ENCODE measurements at regions not wholly inside any gene's neighbourhood (a gene's known extent, or its start where the extent isn't known, plus 50 kb on each side); places are given as distances from the start of the nearest gene placed in this dataset.

DNA sequence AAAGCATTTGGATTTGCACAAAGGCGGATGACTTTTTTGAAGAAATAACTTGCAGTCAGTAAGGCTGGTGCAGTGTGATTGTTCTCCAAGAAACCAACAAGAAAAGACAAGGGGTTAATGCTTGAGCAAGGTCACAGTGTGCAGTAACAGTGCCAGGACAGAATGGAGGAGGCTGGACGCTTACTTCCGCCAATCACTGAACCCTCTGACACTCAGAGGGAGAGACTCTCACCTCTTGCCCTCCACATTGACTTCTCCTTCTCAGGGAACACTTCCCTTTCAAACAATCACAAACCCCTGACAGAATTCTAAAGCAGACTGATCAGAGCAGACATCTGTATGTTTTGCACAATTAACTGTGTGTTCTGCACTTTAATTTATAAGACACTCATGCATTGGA, 228.4 kb downstream of the BLID start (continued):
- TF ChIP-seq, protein P1, sequence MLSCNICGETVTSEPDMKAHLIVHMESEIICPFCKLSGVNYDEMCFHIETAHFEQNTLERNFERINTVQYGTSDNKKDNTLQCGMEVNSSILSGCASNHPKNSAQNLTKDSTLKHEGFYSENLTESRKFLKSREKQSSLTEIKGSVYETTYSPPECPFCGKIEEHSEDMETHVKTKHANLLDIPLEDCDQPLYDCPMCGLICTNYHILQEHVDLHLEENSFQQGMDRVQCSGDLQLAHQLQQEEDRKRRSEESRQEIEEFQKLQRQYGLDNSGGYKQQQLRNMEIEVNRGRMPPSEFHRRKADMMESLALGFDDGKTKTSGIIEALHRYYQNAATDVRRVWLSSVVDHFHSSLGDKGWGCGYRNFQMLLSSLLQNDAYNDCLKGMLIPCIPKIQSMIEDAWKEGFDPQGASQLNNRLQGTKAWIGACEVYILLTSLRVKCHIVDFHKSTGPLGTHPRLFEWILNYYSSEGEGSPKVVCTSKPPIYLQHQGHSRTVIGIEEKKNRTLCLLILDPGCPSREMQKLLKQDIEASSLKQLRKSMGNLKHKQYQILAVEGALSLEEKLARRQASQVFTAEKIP (CRISPR knock-in tag; IDR thresholded peaks at IDR 0.05; ENCODE audit: borderline replicate concordance) = no peak
- TF ChIP-seq, protein P2, sequence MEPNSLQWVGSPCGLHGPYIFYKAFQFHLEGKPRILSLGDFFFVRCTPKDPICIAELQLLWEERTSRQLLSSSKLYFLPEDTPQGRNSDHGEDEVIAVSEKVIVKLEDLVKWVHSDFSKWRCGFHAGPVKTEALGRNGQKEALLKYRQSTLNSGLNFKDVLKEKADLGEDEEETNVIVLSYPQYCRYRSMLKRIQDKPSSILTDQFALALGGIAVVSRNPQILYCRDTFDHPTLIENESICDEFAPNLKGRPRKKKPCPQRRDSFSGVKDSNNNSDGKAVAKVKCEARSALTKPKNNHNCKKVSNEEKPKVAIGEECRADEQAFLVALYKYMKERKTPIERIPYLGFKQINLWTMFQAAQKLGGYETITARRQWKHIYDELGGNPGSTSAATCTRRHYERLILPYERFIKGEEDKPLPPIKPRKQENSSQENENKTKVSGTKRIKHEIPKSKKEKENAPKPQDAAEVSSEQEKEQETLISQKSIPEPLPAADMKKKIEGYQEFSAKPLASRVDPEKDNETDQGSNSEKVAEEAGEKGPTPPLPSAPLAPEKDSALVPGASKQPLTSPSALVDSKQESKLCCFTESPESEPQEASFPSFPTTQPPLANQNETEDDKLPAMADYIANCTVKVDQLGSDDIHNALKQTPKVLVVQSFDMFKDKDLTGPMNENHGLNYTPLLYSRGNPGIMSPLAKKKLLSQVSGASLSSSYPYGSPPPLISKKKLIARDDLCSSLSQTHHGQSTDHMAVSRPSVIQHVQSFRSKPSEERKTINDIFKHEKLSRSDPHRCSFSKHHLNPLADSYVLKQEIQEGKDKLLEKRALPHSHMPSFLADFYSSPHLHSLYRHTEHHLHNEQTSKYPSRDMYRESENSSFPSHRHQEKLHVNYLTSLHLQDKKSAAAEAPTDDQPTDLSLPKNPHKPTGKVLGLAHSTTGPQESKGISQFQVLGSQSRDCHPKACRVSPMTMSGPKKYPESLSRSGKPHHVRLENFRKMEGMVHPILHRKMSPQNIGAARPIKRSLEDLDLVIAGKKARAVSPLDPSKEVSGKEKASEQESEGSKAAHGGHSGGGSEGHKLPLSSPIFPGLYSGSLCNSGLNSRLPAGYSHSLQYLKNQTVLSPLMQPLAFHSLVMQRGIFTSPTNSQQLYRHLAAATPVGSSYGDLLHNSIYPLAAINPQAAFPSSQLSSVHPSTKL (CRISPR knock-in tag; IDR thresholded peaks at IDR 0.05) = no peak
- TF ChIP-seq, protein P3, sequence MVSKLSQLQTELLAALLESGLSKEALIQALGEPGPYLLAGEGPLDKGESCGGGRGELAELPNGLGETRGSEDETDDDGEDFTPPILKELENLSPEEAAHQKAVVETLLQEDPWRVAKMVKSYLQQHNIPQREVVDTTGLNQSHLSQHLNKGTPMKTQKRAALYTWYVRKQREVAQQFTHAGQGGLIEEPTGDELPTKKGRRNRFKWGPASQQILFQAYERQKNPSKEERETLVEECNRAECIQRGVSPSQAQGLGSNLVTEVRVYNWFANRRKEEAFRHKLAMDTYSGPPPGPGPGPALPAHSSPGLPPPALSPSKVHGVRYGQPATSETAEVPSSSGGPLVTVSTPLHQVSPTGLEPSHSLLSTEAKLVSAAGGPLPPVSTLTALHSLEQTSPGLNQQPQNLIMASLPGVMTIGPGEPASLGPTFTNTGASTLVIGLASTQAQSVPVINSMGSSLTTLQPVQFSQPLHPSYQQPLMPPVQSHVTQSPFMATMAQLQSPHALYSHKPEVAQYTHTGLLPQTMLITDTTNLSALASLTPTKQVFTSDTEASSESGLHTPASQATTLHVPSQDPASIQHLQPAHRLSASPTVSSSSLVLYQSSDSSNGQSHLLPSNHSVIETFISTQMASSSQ (IDR thresholded peaks at IDR 0.05; ENCODE audit: low read depth) = no peak
- TF ChIP-seq, protein P3 (CRISPR knock-in tag; IDR thresholded peaks at IDR 0.05; ENCODE audit: borderline replicate concordance) = no peak
- TF ChIP-seq ZNF441 (CRISPR knock-in tag; IDR thresholded peaks at IDR 0.05; ENCODE audit: borderline replicate concordance) (no peak), CC2D1A (CRISPR knock-in tag; IDR thresholded peaks at IDR 0.05) (no peak), ZNF550 (CRISPR knock-in tag; IDR thresholded peaks at IDR 0.05; ENCODE audit: borderline replicate concordance) (no peak), CBX5 (CRISPR knock-in tag; IDR thresholded peaks at IDR 0.05; ENCODE audit: borderline replicate concordance) (no peak), ZNF296 (CRISPR knock-in tag; conservative IDR thresholded peaks at IDR 0.05) (no peak), SIX1 (CRISPR knock-in tag; IDR thresholded peaks at IDR 0.05; ENCODE audit: borderline replicate concordance) (no peak), ZNF274 (CRISPR knock-in tag; IDR thresholded peaks at IDR 0.05) (no peak)
- TF ChIP-seq, protein P4, sequence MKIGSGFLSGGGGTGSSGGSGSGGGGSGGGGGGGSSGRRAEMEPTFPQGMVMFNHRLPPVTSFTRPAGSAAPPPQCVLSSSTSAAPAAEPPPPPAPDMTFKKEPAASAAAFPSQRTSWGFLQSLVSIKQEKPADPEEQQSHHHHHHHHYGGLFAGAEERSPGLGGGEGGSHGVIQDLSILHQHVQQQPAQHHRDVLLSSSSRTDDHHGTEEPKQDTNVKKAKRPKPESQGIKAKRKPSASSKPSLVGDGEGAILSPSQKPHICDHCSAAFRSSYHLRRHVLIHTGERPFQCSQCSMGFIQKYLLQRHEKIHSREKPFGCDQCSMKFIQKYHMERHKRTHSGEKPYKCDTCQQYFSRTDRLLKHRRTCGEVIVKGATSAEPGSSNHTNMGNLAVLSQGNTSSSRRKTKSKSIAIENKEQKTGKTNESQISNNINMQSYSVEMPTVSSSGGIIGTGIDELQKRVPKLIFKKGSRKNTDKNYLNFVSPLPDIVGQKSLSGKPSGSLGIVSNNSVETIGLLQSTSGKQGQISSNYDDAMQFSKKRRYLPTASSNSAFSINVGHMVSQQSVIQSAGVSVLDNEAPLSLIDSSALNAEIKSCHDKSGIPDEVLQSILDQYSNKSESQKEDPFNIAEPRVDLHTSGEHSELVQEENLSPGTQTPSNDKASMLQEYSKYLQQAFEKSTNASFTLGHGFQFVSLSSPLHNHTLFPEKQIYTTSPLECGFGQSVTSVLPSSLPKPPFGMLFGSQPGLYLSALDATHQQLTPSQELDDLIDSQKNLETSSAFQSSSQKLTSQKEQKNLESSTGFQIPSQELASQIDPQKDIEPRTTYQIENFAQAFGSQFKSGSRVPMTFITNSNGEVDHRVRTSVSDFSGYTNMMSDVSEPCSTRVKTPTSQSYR (CRISPR knock-in tag; IDR thresholded peaks at IDR 0.05; ENCODE audit: borderline replicate concordance) = no peak
- TF ChIP-seq, protein P5, sequence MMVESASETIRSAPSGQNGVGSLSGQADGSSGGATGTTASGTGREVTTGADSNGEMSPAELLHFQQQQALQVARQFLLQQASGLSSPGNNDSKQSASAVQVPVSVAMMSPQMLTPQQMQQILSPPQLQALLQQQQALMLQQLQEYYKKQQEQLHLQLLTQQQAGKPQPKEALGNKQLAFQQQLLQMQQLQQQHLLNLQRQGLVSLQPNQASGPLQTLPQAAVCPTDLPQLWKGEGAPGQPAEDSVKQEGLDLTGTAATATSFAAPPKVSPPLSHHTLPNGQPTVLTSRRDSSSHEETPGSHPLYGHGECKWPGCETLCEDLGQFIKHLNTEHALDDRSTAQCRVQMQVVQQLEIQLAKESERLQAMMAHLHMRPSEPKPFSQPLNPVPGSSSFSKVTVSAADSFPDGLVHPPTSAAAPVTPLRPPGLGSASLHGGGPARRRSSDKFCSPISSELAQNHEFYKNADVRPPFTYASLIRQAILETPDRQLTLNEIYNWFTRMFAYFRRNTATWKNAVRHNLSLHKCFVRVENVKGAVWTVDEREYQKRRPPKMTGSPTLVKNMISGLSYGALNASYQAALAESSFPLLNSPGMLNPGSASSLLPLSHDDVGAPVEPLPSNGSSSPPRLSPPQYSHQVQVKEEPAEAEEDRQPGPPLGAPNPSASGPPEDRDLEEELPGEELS (CRISPR knock-in tag; IDR thresholded peaks at IDR 0.05) = no peak

Data from HepG2 (cell line).